ENCODE measurements at regions not wholly inside any gene's neighbourhood (a gene's known extent, or its start where the extent isn't known, plus 50 kb on each side); places are given as distances from the start of the nearest gene placed in this dataset.

DNA sequence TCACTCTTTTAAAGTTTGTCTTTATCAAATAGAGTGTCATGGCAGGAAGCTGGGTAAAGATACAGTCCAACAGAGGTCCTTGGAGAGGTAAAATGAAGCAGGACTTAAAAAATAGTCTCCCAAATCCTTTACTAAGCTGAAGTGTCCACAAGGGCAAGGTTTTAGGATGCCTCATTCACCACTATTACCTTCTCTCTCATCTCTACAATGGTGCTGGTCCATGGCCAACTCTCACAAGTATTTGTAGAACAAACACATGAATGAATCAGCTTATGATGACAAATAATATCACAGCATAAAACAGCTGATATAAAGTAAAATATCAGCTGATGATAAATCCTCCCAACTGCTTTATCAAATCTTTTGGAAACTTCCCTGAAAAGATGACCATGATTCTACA, 162.3 kb upstream of the ZNF462 start:
- TF ChIP-seq, protein P1, sequence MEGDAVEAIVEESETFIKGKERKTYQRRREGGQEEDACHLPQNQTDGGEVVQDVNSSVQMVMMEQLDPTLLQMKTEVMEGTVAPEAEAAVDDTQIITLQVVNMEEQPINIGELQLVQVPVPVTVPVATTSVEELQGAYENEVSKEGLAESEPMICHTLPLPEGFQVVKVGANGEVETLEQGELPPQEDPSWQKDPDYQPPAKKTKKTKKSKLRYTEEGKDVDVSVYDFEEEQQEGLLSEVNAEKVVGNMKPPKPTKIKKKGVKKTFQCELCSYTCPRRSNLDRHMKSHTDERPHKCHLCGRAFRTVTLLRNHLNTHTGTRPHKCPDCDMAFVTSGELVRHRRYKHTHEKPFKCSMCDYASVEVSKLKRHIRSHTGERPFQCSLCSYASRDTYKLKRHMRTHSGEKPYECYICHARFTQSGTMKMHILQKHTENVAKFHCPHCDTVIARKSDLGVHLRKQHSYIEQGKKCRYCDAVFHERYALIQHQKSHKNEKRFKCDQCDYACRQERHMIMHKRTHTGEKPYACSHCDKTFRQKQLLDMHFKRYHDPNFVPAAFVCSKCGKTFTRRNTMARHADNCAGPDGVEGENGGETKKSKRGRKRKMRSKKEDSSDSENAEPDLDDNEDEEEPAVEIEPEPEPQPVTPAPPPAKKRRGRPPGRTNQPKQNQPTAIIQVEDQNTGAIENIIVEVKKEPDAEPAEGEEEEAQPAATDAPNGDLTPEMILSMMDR (conservative IDR thresholded peaks at IDR 0.05; ENCODE audit: low read length): no peak
- no peak for TF ChIP-seq EZH2phosphoT487 (IDR thresholded peaks at IDR 0.05; ENCODE audit: borderline replicate concordance, low read depth, low read length)
